Gastroesophageal sphincter (tissue), 4 donors: ENCODE measurements at regions not wholly inside any gene's neighbourhood (a gene's known extent, or its start where the extent isn't known, plus 50 kb on each side); places are given as distances from the start of the nearest gene placed in this dataset.

ENCODE experiments used
- ATAC-seq: fragments of 150-250 bp; one replicate; pipeline ENCODE4 v1.9.1; 2016; ENCODE audit warnings: mild to moderate bottlenecking, moderate library complexity
- H3K27ac ChIP-seq, 4 donors: fragments of 200-600 bp; sonication (generic) in 3 of 4; 1 replicate in 3 of 4; 2 replicates in 1 of 4; pipeline ENCODE4 v1.5.1; 2016 to 2019
- H3K27me3 ChIP-seq: fragments of 200-600 bp; sonication (generic); one replicate; pipeline ENCODE4 v1.5.1; 2019
- H3K36me3 ChIP-seq, 2 donors: fragments of 200-600 bp; sonication (generic); one replicate each; pipeline ENCODE4 v1.5.1; 2019; ENCODE audit warnings: control low read depth in 1 of 2
- H3K4me1 ChIP-seq, 3 donors: fragments of 200-600 bp; sonication (generic); 1 replicate in 2 of 3; 2 replicates in 1 of 3; pipeline ENCODE4 v1.5.1; 2016 to 2019; ENCODE audit warnings: control low read depth in 2 of 3
- H3K4me3 ChIP-seq, 2 donors: fragments of 200-600 bp; sonication (generic); one replicate each; pipeline ENCODE4 v1.5.1; 2019; ENCODE audit warnings: mild to moderate bottlenecking in 1 of 2, moderate library complexity in 1 of 2
- H3K9me3 ChIP-seq, 3 donors: fragments of 200-600 bp; sonication (generic); one replicate each; pipeline ENCODE4 v1.5.1; 2017 to 2019; ENCODE audit warnings: control low read depth in 2 of 3
- CTCF ChIP-seq, 4 experiments: fragments of 200-600 bp in 2 of 4; fragments of 450-650 bp in 2 of 4; sonication (generic) in 1 of 4; IDR thresholded peaks; one replicate each; pipeline ENCODE4 v1.5.1; 2017 to 2019; ENCODE audit warnings: antibody characterized with exemption in 4 of 4, mild to moderate bottlenecking in 2 of 4, moderate library complexity in 2 of 4
- EP300 ChIP-seq: sonication (generic); formaldehyde crosslinking; IDR thresholded peaks from one replicate; pipeline ENCODE4 v1.6.1; 2017; ENCODE audit warnings: antibody characterized with exemption, mild to moderate bottlenecking
- POLR2A ChIP-seq, 2 donors: fragments of 450-650 bp; IDR thresholded peaks; one replicate each; pipeline ENCODE4 v1.6.1; 2017; ENCODE audit warnings: antibody characterized with exemption in 2 of 2, mild to moderate bottlenecking in 2 of 2, moderate library complexity in 1 of 2
- POLR2AphosphoS5 ChIP-seq: sonication (generic); formaldehyde crosslinking; IDR thresholded peaks from one replicate; pipeline ENCODE4 v1.6.1; 2017; ENCODE audit warnings: antibody characterized with exemption
- whole genome bisulfite sequencing, 2 donors: methylation state at CpG; one replicate each; pipeline ENCODE4 v1.1.5; 2018; ENCODE audit warnings: low coverage in 1 of 2; 5-methylcytosine and 5-hydroxymethylcytosine counted together

DNA sequence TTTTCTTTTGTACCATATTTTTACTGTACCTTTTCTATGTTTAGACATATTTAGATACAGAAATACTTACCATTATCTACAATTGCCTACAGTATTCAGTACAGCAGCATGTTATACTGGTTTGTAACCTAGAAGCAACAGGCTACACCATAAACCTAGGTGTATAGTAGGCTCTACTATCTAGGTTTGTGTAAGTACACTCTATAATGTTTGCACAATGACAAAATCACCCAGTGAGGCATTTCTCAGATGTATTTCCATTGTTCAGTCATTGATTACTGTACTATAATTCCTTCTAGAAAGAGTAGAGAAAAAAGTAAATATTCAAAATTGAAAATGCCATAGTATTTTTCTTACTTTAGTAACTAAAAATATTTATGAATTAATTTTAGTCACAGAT is 490.1 kb upstream of the REG3G start:
- Histone ChIP-seq H3K27me3 (no peaks in the 10 kb centered on the region), H3K27ac (no peak overlapping the region), H3K9me3 (no peaks in the 10 kb centered on the region), H3K4me1 (no peaks in the 10 kb centered on the region), H3K4me3 (no peak overlapping the region), H3K36me3 (no peaks in the 10 kb centered on the region)
- ATAC-seq = no peak
- TF ChIP-seq POLR2A (IDR thresholded peaks at IDR 0.05) = no peak
- no peak for TF ChIP-seq POLR2AphosphoS5
- no peak for TF ChIP-seq CTCF (IDR thresholded peaks at IDR 0.05)
- TF ChIP-seq EP300 = no peak

DNA sequence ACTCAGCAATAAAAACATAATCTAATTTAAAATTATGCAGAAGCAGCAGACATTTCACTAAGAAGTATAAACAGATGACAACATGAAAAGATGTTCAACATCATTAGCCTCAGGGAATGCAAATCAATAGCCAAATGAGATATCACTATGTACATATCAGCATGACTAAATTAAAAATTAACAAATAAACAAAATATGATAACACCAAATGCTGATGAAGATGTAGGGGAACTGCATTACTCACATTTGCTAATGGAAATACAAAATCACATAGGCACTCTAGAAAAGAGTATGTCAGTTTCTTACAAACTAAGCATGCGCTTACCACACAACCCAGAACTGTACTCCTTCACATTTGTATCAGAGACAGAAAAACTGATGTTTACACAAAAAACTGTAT is 487.2 kb upstream of the REG3G start:
- H3K27ac ChIP-seq = no peak overlapping the region
- ATAC-seq = no peak
- no peaks in the 10 kb centered on the region for H3K36me3 ChIP-seq
- TF ChIP-seq POLR2AphosphoS5 = no peak
- no peak for TF ChIP-seq POLR2A (IDR thresholded peaks at IDR 0.05)
- TF ChIP-seq CTCF (IDR thresholded peaks at IDR 0.05) = no peak
- no peak for TF ChIP-seq EP300
- WGBS, 2 donors = 90 to 95% methylated on average over 1 of the region's 1 CpG
- no peaks in the 10 kb centered on the region for H3K27me3 ChIP-seq
- H3K9me3 ChIP-seq = peaks cover 0 to 9% (median 0%) of the 10 kb centered on the region in 3 donors
- no peaks in the 10 kb centered on the region for H3K4me1 ChIP-seq
- no peak overlapping the region for H3K4me3 ChIP-seq

DNA sequence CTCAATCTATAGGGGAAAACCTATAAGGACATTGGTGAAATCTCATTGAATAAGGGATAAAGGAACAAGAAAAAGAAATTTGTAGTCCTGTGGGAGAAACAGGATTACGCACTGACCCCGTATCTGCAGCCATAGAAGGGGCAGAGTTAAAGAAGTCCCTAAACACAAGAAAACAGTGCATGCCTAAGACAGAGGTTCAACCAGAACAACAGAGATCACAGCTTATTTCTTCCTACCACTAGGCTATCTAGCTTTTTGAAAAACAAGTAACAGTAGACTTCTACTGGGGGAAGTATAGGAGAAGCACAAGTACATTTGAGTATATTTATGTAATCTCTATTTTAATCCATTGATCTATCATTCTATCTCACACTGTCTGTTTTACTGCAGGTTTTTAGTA is 485.2 kb upstream of the REG3G start:
- no peak overlapping the region for H3K4me3 ChIP-seq
- H3K4me1 ChIP-seq = no peaks in the 10 kb centered on the region
- TF ChIP-seq POLR2AphosphoS5 (no peak), EP300 (no peak)
- peaks cover 0 to 9% (median 0%) of the 10 kb centered on the region in 3 donors for H3K9me3 ChIP-seq
- no peak for ATAC-seq
- no peaks in the 10 kb centered on the region for H3K36me3 ChIP-seq
- H3K27ac ChIP-seq = no peak overlapping the region
- no peaks in the 10 kb centered on the region for H3K27me3 ChIP-seq
- WGBS, 2 donors = 42 to 90% methylated on average over 2 of the region's 2 CpGs

- no peaks in the 10 kb centered on the region for H3K27me3 ChIP-seq
- WGBS, 2 donors = 92 to 94% methylated on average over 2 to 6 of the region's 6 CpGs
- no peak overlapping the region for H3K27ac ChIP-seq
- TF ChIP-seq POLR2AphosphoS5 (no peak), EP300 (no peak), POLR2A (IDR thresholded peaks at IDR 0.05) (no peak), CTCF (IDR thresholded peaks at IDR 0.05) (no peak)
- ATAC-seq = no peak
- H3K36me3 ChIP-seq = no peaks in the 10 kb centered on the region
- peaks cover 0 to 9% (median 0%) of the 10 kb centered on the region in 3 donors for H3K9me3 ChIP-seq
- H3K4me3 ChIP-seq = no peak overlapping the region
- no peaks in the 10 kb centered on the region for H3K4me1 ChIP-seq
Measured at GRCh38 chr2:78541088-78541450, 484.4 kb upstream of the REG3G start.

DNA sequence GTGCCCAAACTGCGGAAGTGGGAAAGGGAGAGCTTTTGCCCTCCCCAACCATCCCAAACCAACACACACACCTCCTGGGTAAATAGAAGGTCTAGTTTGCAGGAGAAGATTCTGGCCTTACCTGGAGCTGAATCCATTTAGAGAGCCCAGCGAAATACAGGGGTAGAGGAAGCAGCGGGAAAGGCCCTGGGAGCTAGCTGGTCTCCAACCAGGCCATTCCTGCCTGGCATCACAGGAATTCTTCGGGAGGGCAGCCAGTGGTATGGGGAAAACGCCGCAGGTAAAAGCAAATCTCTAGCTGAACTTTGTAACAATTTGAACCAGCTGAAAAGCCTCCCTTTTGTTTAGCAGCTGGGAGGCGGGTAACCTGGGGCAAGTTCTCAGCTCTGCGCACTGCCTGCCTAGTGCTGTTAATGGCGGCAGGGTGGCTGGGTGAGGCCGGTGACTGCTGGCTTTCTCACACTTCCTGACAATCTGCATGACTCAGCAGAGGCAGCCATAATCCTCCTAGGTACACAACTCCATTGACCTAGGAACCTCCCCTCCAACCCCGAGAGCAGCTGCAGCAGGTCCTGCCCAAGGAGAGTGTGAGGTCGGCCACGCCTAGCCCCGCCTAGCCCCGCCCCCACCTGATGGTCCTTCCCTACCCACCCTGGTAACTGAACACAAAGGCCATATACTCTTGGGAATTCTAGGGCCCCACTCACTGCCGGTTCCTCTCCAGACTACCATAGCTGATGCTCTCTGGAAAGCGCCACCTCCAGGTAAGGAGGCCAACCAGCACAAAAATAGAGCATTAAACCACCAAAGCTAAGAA is 483.8 kb upstream of the REG3G start:
- 87 to 91% methylated on average over 5 to 6 of the region's 17 CpGs for WGBS, 2 donors
- no peak for ATAC-seq
- no peak for TF ChIP-seq CTCF (IDR thresholded peaks at IDR 0.05)
- TF ChIP-seq EP300 = no peak
- no peak for TF ChIP-seq POLR2A (IDR thresholded peaks at IDR 0.05)
- TF ChIP-seq POLR2AphosphoS5 = no peak

More for the DNA sequence above, 483.8 kb upstream of the REG3G start:
- H3K36me3 ChIP-seq = no peaks in the 10 kb centered on the region
- H3K27ac ChIP-seq = no peak overlapping the region
- H3K4me1 ChIP-seq = no peaks in the 10 kb centered on the region
- no peaks in the 10 kb centered on the region for H3K27me3 ChIP-seq
- peaks cover 0 to 9% (median 0%) of the 10 kb centered on the region in 3 donors for H3K9me3 ChIP-seq
- H3K4me3 ChIP-seq = no peak overlapping the region
